ENCODE measurements at regions not wholly inside any gene's neighbourhood (a gene's known extent, or its start where the extent isn't known, plus 50 kb on each side); places are given as distances from the start of the nearest gene placed in this dataset.

GRCh38 chr9:99762470-99762869 lies 59.2 kb upstream of the NR4A3 start (continued):
- TF ChIP-seq TCF12 (IDR thresholded peaks at IDR 0.05), result no peak

Small RNA genes in the stretch of these regions (small RNA-seq; reads per million reads assigned to genes)
- gene AL137067.1 (0 reads per million in 7 experiments), gene AL137067.2 (0 reads per million in 7 experiments)
